Omental fat pad (tissue), 3 donors: ENCODE measurements at regions not wholly inside any gene's neighbourhood (a gene's known extent, or its start where the extent isn't known, plus 50 kb on each side); places are given as distances from the start of the nearest gene placed in this dataset.

Experiments used
- ATAC-seq: fragments of 150-250 bp; one replicate; pipeline ENCODE4 v1.9.1; 2016; ENCODE audit warnings: mild to moderate bottlenecking, moderate library complexity; ENCODE audit not compliant: low FRiP score
- DNase-seq: peaks from one replicate; pipeline ENCODE4 v3.0.0-alpha.2; 2019; ENCODE audit warnings: low spot score
- TF ChIP-seq, protein P1 (sequence below), 3 donors: fragments of 450-650 bp; IDR thresholded peaks; one replicate each; pipeline ENCODE4 v1.5.1; 2016 to 2017; ENCODE audit warnings: antibody characterized with exemption in 3 of 3, mild to moderate bottlenecking in 3 of 3, moderate library complexity in 2 of 3

DNA sequence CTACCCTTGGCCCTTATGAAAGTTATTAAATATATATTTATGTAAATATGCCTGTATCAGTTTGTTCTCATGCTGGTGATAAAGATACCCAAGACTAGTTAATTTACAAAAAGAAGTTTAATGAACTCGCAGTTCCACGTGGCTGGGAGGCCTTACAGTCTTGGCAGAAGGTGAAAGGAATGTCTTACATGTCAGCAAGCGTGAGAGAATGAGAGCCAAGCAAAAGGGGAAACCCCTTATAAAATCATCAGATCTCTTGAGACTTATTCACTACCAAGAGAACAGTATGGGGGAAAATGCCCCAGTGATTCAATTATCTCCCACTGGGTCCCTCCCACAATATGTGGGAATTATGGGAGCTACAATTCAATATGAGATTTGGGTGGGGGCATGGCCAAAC is 506.0 kb upstream of the ATXN8OS start:
- DNase-seq = no peak
- TF ChIP-seq, protein P1, sequence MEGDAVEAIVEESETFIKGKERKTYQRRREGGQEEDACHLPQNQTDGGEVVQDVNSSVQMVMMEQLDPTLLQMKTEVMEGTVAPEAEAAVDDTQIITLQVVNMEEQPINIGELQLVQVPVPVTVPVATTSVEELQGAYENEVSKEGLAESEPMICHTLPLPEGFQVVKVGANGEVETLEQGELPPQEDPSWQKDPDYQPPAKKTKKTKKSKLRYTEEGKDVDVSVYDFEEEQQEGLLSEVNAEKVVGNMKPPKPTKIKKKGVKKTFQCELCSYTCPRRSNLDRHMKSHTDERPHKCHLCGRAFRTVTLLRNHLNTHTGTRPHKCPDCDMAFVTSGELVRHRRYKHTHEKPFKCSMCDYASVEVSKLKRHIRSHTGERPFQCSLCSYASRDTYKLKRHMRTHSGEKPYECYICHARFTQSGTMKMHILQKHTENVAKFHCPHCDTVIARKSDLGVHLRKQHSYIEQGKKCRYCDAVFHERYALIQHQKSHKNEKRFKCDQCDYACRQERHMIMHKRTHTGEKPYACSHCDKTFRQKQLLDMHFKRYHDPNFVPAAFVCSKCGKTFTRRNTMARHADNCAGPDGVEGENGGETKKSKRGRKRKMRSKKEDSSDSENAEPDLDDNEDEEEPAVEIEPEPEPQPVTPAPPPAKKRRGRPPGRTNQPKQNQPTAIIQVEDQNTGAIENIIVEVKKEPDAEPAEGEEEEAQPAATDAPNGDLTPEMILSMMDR (IDR thresholded peaks at IDR 0.05) = no peak
- no peak for ATAC-seq

DNA sequence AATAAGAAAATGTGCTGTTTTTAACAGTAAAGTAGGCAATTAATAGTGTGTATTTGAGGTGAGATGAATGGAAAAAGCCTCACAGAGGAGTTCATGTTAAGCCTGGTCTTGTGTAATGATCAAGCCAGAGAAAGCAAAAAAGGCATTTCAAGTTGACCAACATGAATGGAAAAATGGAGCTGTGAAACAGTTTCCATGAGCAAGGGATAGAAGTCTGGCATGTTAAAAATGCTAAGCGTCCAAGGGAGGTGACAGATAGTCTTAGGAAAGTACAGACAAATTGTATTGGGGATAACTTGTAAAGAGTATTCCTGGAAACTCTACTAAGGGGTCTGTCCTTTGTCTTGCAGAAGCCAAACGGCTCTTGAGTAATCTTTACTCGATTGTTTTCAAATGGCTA is 506.8 kb upstream of the ATXN8OS start:
- TF ChIP-seq, protein P1 (IDR thresholded peaks at IDR 0.05) = no peak
- ATAC-seq (no peak), DNase-seq (no peak)

DNA sequence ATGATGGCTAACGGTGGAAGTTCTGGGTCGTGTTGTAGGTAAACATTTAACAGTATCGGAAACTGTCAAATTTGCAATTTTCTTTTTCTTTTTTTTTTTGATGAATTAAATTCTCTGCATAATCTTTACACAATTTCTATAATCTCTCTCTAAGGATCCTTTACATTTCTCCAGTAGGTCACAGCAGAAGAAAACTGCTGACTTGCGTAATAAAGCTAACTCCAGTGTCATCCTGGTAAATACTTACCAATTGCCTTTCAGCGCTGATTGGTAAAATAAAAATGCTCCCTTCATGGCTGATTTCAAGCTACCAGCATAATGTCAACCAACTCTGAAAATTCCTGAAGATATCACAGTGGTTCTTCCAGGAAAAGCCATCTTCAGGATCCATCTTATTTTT is 510.5 kb upstream of the ATXN8OS start:
- DNase-seq = no peak
- TF ChIP-seq, protein P1 (IDR thresholded peaks at IDR 0.05) = no peak
- no peak for ATAC-seq

DNA sequence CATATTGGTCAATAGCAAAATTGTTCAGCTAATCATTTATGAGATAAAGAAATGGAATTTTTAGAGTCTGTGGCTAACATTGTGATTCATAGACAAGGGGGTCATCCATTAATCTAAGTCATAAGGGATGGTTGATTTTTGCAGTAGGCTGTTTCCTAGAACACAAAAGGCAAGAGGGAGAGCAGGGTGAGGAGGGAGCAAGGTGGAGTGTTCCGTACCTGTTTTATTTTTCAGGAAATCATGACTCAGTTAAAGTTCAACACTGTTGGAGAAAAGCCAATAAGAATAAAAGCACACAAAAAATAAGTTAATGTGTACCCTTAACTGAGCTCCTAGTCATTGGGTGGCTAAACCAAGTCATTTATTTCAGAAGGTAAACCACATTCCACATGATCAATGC is 512.4 kb upstream of the ATXN8OS start:
- DNase-seq (no peak), ATAC-seq (no peak)
- TF ChIP-seq, protein P1 (IDR thresholded peaks at IDR 0.05) = no peak

DNA sequence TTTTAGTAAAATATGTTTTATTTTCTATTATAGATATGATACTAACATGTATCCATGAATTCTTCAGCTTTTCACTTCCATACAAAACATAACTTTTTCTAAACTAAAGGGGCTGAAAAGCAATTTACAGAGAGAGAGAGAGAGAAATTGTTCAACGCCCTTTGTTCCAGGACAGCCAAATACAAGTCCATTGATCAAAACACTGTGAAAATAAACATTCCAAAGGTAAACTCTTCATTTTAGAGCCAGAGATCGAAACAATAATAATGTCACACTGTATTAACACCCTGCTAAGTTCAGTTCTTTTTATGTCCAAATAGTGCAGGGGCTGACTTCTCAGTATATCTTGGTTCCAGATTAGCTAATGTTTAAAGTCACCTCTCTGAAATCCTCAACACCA is 516.2 kb upstream of the ATXN8OS start:
- ATAC-seq (no peak), DNase-seq (no peak)
- TF ChIP-seq, protein P1 (IDR thresholded peaks at IDR 0.05) = no peak

DNA sequence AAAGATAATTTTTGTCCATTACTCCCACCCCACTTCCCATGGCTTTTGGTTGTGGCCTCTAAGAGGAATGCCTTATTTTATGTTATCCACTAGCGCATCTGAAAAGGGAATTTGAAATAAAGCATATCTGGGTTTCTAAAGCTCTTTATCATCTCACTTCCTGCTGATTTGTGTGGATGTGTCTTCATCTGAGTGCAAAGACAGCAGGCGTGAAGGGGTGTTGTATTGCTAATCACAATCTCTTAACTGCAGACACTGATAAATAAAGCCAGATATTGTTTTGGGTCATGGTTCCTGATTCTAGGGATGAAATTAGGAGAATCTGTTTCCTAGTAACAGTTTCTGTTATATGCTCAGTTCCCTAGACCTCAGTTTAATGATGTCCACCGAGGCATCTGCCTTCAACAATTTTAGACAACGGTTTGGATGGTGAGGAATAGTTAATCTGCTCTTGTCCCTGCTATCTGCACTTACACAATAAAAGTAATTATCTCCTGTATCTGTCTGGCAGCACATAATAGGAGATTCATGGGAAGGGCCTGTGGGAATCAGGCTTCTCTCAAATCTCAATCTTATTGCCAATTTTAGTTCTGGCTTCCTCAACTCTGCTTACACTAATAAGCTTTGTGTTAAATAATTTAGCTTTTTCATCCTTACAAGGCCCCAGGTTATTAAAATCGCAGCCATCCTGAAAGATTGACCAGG is 517.9 kb upstream of the ATXN8OS start:
- TF ChIP-seq, protein P1 (IDR thresholded peaks at IDR 0.05) = no peak
- DNase-seq (no peak), ATAC-seq (no peak)

DNA sequence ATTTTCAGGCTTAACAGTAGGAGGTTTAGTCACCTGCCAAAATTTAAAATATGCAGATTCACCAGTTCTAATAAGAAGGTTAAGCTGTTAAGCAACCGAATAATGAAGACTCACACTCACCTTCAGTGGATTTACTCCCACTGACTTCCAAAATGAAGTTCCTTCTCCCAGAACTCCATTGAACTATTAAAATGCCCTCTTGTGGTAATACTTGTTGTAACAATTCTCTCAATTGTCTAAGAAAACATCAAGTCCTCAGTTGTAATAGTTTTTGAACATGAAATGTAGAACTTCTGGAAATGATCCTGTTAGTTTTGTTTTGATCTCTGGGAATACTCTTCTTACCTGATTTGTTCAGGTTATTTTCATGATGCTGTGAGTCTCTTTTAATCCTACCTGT is 522.0 kb upstream of the ATXN8OS start:
- TF ChIP-seq, protein P1 (IDR thresholded peaks at IDR 0.05) = no peak
- DNase-seq (no peak), ATAC-seq (no peak)
